Loucy (cell line): ENCODE measurements at regions not wholly inside any gene's neighbourhood (a gene's known extent, or its start where the extent isn't known, plus 50 kb on each side); places are given as distances from the start of the nearest gene placed in this dataset.

Experiments
- CTCF ChIP-seq: fragments of 200-600 bp; sonication (generic); conservative IDR thresholded peaks from 2 replicates; pipeline ENCODE4 v1.5.1; 2014; ENCODE audit warnings: mild to moderate bottlenecking, antibody characterized with exemption, low read length
- EZH2phosphoT487 ChIP-seq: fragments of 200-600 bp; IDR thresholded peaks from 2 replicates; pipeline ENCODE4 v1.6.1; 2018; ENCODE audit warnings: antibody characterized with exemption, mild to moderate bottlenecking, moderate library complexity, borderline replicate concordance

- TF ChIP-seq CTCF: no peak
- TF ChIP-seq EZH2phosphoT487: no peak
Observed at GRCh38 chr2:153558247-153558646, 79.7 kb upstream of the RPRM start.
